ENCODE measurements at regions not wholly inside any gene's neighbourhood (a gene's known extent, or its start where the extent isn't known, plus 50 kb on each side); places are given as distances from the start of the nearest gene placed in this dataset.
A peak's percentile ranks its signal among the peaks of the same experiment; 100 is the strongest.

GRCh38 chr18:73244401-73244800 lies 376.6 kb upstream of the NETO1 start:
- DNase-seq (ENCODE audit: low spot score) = no peak

DNA sequence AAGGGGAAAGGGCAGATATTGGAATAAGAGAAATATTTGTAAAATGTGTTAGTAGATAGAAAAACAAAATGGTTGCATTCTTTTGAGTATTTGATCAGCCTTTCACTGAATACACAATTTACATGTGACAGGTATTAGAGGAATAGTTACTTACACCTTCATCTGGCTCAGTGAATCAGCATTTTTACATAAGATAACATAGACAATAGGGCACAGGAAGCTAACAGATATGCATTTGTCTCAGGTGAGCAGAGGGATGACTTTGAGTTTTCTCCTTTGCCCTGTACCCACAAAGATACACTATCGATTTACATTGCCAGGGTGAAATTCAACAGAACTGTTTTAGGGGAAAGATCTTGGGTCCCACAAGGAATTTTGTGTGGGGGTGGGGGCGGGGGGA lies 373.1 kb upstream of the NETO1 start:
- no peak for DNase-seq (ENCODE audit: low spot score)

DNA sequence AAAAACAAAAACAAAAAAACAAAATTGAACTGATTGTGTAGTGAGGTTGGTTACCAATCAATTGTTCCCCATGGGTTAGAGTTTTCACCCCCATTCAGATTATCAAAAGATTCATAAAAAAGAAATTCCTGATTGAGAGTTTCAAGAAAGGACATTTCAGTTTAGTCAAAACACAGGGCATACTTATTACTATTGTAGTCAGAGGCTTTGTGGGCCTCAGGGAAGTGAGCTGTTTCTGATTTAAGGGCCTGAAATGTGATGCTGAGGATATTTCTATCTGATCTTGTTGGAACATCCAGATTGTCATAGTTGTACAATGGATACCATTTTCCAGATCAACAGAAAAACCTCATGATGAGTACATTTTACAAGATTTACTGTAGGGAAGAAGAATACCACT lies 368.1 kb upstream of the NETO1 start:
- no peak for DNase-seq (ENCODE audit: low spot score)

- no peak for DNase-seq (ENCODE audit: low spot score)
These were observed 367.7 kb upstream of the NETO1 start for GRCh38 chr18:73235491-73235890.

DNA sequence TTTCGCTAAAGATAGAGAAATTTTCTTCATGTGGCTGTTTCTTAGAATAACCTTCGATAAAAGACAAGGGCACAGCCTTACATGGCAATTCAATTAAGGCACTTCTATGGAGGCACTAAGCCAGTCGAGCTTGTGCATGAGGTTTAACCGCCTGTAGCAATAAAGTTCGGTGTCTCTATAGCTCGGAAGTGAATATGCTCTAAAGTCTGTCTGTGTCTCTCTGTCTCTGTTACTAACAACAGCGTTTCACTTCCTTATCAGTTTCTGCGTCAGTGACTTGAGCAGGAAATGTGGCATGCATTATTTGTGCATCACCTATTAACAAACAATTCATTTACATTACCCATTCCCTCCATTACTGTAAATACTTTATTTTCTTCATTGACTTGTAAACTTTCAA lies 365.1 kb upstream of the NETO1 start:
- no peak for DNase-seq (ENCODE audit: low spot score)

DNA sequence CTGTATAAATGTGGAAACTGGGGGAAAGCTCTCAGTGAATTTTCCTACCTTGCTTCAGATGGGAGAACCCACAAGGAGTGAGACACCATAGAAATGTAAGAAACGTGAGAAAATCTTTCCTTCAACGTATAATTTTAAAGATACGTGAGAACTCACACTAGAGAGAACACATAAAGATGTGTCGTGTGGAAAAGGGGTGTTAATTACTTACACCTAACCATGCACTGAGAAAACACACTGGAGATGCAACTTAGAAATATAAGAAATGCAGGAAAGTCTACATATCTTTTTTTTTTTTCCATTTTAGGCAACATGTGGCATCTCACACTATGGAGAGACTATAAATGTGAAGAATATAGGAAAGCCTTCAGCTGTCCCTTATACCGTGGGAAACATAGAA lies 352.9 kb upstream of the NETO1 start:
- no peak for DNase-seq (ENCODE audit: low spot score)

- DNase-seq (ENCODE audit: low spot score) = no peak
These were observed 350.5 kb upstream of the NETO1 start for GRCh38 chr18:73218293-73218692.

DNA sequence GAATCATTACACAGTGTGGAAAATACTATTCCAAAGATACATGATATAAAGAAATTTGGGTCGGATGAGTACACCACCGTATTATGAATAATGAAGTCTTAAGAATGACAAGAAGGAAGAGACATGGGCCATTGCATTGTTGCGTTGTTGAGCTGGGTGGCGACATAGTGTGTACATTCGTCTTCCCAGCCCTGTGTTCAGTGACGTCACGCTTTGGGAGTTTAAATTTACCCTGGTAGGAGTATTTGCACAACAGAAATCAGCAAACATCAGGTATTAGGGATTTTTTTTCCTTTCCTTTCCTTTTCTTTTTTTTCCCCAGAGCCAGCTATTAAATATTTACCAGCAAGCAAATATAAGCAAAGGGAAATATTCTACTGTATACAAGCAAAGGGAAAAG lies 347.2 kb upstream of the NETO1 start:
- no peak for DNase-seq (ENCODE audit: low spot score)

GRCh38 chr18:73212442-73212841 lies 344.7 kb upstream of the NETO1 start:
- DNase-seq (ENCODE audit: low spot score) = no peak

DNA sequence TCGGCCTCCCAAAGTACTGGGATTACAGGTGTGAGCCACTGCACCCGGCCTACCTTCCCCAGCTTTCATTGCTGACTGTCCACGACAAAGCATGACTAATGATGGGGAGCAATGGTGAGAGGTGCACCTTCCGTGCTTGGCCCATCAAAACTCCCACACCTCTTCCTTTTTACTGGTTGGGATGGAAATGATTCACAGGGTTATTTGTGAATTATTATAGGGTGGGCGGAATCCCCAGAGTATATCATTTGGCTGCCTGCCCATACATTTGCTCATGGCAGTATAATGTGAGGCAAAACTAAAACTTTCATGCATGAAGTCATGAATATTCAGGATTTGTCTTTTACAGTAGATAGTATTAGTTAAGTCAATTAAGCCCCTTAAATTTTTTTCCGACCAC lies 334.2 kb upstream of the NETO1 start:
- no peak for DNase-seq (ENCODE audit: low spot score)

- DNase-seq (ENCODE audit: low spot score) = no peak
These were observed 331.4 kb upstream of the NETO1 start for GRCh38 chr18:73199151-73199550.

DNA sequence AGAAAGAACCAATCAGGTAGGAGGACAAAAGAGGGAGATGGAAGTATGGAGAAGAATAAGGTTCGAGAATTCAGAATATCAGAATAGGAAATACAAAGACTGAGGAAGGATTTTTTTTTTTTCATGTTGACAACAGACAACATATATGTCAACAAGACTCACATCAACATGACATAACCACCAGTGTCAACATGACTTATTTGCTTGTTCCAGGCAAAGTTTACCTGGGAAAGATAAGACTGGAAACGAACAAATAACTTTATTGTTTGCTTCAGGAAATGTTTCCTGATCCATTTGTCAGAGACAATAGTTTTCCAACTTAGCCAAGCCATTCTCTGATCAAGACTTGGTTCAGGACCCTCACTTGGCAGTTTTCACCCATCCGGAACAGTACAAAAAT lies 321.9 kb upstream of the NETO1 start:
- no peak for DNase-seq (ENCODE audit: low spot score)

DNA sequence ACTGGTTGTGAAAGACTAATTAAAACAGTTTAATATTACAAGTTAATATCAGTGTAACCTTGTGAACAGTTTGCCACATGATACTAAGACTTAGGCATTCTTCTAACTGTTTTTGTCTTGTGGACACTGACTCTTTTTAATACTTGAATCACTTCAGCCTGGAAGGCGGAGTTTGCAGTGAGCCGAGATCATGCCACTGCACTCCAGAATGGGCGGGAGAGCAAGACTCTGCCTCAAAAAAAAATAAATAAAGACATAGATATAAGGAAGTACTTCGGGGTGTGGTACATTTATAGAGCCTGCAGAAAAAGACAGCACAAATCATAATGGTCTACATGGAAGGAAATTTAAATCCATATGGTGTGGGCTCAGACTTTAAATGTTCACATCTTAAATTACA lies 300.4 kb upstream of the NETO1 start:
- DNase-seq (ENCODE audit: low spot score) = no peak

- DNase-seq (ENCODE audit: low spot score) = peak; percentile 18
These were observed 296.6 kb upstream of the NETO1 start for GRCh38 chr18:73164430-73164829.

DNA sequence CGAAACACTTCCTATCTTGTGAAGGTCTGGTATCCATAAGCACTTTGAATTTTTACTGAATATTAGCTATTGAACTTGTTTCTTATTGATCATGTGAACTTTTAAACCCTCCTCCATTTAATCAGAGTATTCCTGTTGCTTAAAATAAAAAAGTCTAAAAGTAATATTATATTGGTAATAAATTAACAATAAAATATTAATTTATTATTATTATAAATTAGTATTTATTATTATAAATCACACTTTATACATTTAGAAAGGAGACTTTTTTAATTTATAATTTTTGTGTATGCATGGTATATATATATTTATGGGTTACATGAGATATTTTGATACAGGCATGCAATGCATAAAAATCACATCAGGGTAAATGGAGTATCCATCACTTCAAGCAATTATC lies 295.4 kb upstream of the NETO1 start:
- no peak for DNase-seq (ENCODE audit: low spot score)

DNA sequence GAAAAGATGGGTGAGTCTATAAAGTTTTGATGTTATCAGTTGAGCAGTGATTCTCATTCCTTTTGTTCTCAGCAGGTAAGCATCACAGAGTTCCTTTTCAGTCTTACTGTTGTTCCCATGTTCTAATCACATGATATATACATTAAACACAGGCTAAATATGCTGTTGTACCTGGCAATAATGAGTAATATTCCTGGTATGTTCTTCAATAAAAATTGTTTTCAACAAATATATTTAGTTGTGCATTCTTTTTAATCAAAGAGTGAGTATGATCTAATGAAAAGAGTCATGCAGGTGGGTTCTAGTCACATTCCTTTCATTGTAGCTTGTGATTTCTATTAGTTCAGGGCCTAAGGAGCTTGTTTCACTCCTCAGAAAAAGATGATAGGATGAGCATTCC lies 288.3 kb upstream of the NETO1 start:
- DNase-seq (ENCODE audit: low spot score) = no peak

DNA sequence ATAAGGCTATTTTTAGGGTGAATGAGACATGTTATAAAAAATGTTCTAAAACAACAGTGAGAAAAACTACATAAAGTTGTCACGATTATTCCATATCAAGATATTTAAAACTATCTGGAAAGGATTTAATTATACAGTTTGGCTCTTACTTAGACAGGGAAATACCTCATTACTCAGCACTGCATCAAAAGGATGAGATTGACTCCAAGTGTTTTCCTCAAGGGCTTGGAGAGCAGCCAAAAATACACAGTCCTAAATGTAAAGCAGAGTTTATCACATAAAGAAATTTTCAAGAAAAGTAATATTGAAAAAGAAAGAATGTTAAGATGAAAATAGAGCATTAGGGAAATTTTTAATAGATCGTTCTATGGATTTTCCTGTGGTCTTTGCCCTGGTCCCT lies 285.5 kb upstream of the NETO1 start:
- DNase-seq (ENCODE audit: low spot score) = no peak

GRCh38 chr18:73151086-73151485 lies 283.3 kb upstream of the NETO1 start:
- no peak for DNase-seq (ENCODE audit: low spot score)

- DNase-seq (ENCODE audit: low spot score) = no peak
These were observed 282.4 kb upstream of the NETO1 start for GRCh38 chr18:73150199-73150598.

- DNase-seq (ENCODE audit: low spot score) = no peak
These were observed 279.8 kb upstream of the NETO1 start for GRCh38 chr18:73147590-73147989.

- no peak for DNase-seq (ENCODE audit: low spot score)
These were observed 276.2 kb upstream of the NETO1 start for GRCh38 chr18:73144030-73144429.

DNA sequence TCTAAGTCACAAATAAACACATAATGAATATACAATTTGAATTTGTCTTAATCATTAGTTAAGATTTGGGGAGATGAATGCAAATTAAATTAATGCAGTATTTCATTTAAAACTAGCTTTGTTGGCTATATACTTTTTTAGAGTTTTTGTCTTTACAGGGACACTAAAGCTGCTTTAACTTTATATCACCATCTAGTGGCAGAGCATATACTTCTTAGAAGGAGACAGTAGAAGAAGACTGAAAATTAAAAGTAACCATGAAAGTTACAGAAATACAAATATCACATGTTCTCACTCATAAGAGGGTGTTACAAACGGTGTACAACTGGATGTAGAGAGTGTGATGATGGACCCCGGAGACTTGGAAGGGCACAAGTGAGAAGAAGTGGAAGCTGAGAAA lies 268.3 kb upstream of the NETO1 start:
- no peak for DNase-seq (ENCODE audit: low spot score)

- DNase-seq (ENCODE audit: low spot score) = no peak
These were observed 256.4 kb upstream of the NETO1 start for GRCh38 chr18:73124175-73124574.

DNA sequence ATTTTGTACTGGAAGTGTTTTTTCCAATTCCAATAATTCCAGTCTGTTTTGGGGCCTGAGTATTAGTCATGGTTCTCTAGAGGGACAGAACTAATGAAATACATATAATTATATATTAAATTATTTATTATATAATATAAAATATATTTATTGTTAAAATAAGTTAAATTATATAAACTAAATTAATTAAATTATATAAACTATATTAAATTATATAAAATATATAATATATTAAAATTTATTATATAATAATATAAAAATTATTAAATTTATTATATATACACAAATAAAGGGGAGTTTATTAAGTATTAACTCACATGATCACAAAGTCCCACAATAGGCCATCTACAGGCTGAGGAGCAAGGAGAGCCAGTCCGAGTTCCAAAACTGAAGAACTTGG lies 253.4 kb upstream of the NETO1 start:
- DNase-seq (ENCODE audit: low spot score) = no peak

GRCh38 chr18:73120626-73121025 lies 252.8 kb upstream of the NETO1 start:
- no peak for DNase-seq (ENCODE audit: low spot score)

All from SK-N-DZ (cell line).